ENCODE measurements at regions not wholly inside any gene's neighbourhood (a gene's known extent, or its start where the extent isn't known, plus 50 kb on each side); places are given as distances from the start of the nearest gene placed in this dataset.
"Not testable (repeated sequence)": the region's sequence is repeated elsewhere in the genome, so short reads cannot be mapped to it uniquely, and the experiment has no call there.

DNA sequence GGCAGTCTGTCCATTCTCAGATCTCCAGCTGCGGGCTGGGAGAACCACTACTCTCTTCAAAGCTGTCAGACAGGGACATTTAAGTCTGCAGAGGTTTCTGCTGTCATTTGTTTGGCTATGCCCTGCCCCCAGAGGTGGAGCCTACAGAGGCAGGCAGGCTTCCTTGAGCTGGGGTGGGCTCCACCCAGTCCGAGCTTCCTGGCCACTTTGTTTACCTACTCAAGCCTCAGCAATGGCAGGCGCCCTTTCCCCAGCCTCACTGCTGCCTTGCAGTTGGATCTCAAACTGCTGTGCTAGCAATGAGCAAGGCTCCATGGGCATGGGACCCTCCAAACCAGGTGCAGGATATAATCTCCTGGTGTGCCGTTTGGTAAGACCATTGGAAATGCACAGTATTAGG, 1154.5 kb upstream of the ACO1 start:
- H4K91ac ChIP-seq (replicated peaks; ENCODE audit: insufficient read length, low read length); H3K23me2 ChIP-seq (ENCODE audit: low read depth, low read length); H3K14ac ChIP-seq (ENCODE audit: insufficient read length); POLR2A ChIA-PET (ENCODE audit: partially characterized antibody); H2BK20ac ChIP-seq (ENCODE audit: low read length); H3K4me3 ChIP-seq (ENCODE audit: extremely low read depth in 1 of 4, insufficient read depth in 2 of 4, low read depth in 3 of 4, low read length in 4 of 4); FAIRE-seq; H4K8ac ChIP-seq (ENCODE audit: extremely low read depth, insufficient read depth, low read length); CTCF ChIA-PET (ENCODE audit: partially characterized antibody); DNase-seq (ENCODE audit: low read depth in 1 of 2, low spot score in 2 of 2); H3K36me3 ChIP-seq (ENCODE audit: control insufficient read depth in 2 of 4, insufficient read depth in 4 of 4, low read length in 3 of 4); H3K79me1 ChIP-seq (ENCODE audit: low read depth, low read length); H3K4me1 ChIP-seq (replicated peaks in 1 of 4; ENCODE audit: control insufficient read depth in 3 of 4, insufficient read depth in 4 of 4, low read length in 3 of 4); H2BK120ac ChIP-seq (replicated peaks; ENCODE audit: low read depth, low read length); H4K5ac ChIP-seq (ENCODE audit: insufficient read length, low read depth, low read length); H3K27me3 ChIP-seq (replicated peaks in 1 of 4; ENCODE audit: control insufficient read depth in 3 of 4, extremely low read depth in 1 of 4, insufficient read depth in 3 of 4, low read length in 3 of 4); H3K18ac ChIP-seq (ENCODE audit: extremely low read depth, low read length); H2AFZ ChIP-seq (ENCODE audit: low read length); H3K9ac ChIP-seq (replicated peaks in 1 of 4; ENCODE audit: extremely low read depth in 1 of 4, low read depth in 3 of 4, low read length in 3 of 4); H2BK12ac ChIP-seq (ENCODE audit: low read depth, low read length); H3K4ac ChIP-seq (replicated peaks; ENCODE audit: insufficient read length, low read depth, low read length); H4K20me1 ChIP-seq (replicated peaks in 1 of 2; ENCODE audit: control insufficient read depth in 1 of 2, insufficient read depth in 2 of 2, low read length in 2 of 2); H3K4me2 ChIP-seq (ENCODE audit: insufficient read depth in 1 of 2, low read depth in 2 of 2, low read length in 2 of 2); H3K56ac ChIP-seq (replicated peaks; ENCODE audit: insufficient read length, low read depth, low read length); H2BK5ac ChIP-seq (ENCODE audit: low read depth, low read length); H3K27ac ChIP-seq (ENCODE audit: low read depth, low read length); H3K79me2 ChIP-seq (ENCODE audit: control insufficient read depth in 1 of 2, insufficient read depth in 2 of 2, low read length in 2 of 2); H3K23ac ChIP-seq (ENCODE audit: insufficient read length); H2AK5ac ChIP-seq (ENCODE audit: low read depth, low read length); H2BK15ac ChIP-seq (ENCODE audit: low read length): not testable (repeated sequence)
- 67% methylated on average over 3 of the region's 4 CpGs; no CpG with 5 or more reads in 1 of the 2 experiments for WGBS, 2 experiments (ENCODE audit: extremely low coverage in 1 of 2, insufficient coverage in 1 of 2, insufficient read length in 1 of 2, insufficient replicate concordance in 2 of 2, low coverage in 1 of 2, low lambda C conversion rate in 2 of 2, missing lambda C conversion rate in 1 of 2)
- H3K9me3 ChIP-seq (ENCODE audit: insufficient read depth in 2 of 2, low read depth in 1 of 2, low read length in 1 of 2) = peaks cover 11 to 14% of the 10 kb centered on the region in 2 experiments
